CD1c-positive myeloid dendritic cell (primary cell): ENCODE measurements at regions not wholly inside any gene's neighbourhood (a gene's known extent, or its start where the extent isn't known, plus 50 kb on each side); places are given as distances from the start of the nearest gene placed in this dataset.
"Not testable (repeated sequence)": the region's sequence is repeated elsewhere in the genome, so short reads cannot be mapped to it uniquely, and the experiment has no call there.

Experiments used
- DNase-seq: peaks from one replicate; pipeline ENCODE4 v3.0.0-alpha.2; 2016; ENCODE audit errors: extremely low spot score

DNA sequence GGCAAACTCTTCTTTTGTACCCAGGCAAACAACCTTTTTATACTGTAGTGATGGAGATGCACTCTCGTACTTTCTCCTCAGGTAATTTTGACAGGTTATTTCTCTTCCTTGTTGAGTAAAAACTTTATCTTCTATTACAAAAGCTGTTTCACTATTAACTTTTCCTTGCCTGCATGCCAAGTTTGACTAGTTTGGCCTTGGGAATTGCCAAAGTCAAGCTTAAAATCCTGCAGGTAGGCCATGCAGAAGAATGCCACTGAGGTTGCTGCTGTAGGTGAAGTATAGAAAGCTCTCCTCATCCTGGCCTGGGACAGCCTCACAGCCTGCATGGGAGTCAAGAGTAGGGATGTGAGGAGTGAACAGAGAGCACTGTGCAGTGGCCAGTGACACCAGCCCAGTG is 1293.5 kb upstream of the CHAC2 start:
- DNase-seq: no peak

DNA sequence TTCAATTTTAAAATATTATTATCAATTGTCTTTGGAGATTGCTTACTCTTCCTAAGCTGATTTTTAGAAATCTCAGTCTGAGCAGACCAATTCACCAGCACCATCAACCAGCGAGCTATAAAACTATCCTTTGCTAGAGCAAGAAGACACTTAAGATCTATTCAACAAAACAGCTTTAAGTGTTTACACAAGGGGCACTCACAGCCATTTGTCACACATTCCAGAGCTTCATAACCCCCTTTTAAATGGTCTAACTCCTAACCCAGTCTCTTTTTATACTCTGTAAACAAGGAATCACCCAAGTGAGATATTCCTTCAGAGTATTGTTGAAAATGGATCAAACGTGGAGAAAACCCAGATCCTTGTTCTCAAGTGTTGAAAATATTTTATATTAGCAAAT is 1294.1 kb upstream of the CHAC2 start:
- DNase-seq: no peak

DNA sequence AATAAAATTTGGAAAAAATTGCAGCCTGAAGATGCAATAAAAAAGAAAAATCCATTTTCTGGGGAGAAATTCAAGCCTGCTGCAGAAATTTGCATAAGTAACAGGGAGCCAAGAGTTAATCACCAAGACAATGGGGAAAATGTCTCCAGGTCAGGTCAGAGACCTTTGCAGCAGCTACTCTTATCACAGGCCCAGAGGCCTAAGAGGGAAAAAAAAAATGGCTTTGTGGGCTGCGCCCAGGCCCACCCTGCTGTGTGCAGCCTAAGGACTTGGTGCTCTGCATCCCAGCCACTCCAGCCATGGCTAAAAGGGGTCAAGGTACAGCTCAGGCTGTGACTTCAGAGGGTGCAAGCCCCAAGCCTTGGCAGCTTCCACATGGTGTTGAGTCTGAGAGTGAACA is 1297.1 kb upstream of the CHAC2 start:
- not testable (repeated sequence) for DNase-seq

DNA sequence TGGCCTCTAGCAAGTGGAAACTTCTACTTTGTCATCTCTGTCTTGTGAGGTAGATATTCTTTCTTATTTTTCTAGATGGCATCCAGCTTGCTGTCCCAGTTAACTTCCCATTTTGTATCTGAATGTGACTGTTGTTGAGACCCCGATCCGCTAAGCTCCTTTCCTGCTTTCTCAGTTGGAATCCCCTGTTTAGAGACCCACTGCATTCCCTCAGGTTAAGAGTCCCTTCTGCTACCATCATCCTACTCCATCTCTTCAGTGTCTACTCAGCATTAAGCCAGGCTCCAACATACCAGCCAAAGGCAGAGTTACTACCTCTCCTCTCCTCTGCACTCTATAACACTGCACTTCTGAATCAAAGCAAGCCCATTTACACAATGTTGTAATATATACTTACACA is 1300.4 kb upstream of the CHAC2 start:
- no peak for DNase-seq

DNA sequence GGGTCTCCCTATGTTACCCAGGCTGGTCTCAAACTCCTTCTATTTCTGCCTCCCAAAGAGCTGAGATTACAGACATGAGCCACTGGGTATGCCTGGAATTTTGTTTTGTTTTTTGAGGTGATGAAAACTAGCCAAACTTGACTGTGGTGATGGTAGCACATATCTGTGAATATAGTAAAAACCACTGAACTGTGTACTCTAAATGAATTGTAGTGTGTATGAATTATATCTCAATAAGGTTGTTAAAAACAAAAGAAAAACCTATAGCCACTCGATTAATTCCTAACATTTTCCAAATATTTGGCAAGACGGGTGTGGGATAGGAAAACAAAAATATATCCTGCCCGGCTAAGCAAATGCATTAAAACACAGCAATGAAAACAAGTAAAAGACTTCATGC is 1302.3 kb upstream of the CHAC2 start:
- DNase-seq: no peak

DNA sequence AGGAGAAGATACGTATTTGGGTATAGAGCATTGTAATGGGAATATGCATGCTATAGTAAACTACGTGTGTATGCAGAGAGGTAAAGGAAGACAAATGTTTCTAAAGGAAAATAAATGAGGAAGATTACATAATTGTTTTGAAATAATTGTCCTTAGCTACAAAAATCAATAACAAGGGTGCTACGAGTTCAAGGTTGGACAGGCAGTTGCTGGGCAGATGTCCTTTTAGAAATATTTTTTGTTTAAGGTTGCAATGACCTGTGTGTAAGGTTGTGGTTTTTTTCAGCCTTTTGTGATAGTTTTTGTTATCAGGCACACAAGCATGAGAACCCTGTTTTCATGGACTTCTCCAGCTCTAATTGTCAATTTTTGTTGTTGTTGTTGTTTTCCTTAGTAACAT is 1304.1 kb upstream of the CHAC2 start:
- DNase-seq: no peak

DNA sequence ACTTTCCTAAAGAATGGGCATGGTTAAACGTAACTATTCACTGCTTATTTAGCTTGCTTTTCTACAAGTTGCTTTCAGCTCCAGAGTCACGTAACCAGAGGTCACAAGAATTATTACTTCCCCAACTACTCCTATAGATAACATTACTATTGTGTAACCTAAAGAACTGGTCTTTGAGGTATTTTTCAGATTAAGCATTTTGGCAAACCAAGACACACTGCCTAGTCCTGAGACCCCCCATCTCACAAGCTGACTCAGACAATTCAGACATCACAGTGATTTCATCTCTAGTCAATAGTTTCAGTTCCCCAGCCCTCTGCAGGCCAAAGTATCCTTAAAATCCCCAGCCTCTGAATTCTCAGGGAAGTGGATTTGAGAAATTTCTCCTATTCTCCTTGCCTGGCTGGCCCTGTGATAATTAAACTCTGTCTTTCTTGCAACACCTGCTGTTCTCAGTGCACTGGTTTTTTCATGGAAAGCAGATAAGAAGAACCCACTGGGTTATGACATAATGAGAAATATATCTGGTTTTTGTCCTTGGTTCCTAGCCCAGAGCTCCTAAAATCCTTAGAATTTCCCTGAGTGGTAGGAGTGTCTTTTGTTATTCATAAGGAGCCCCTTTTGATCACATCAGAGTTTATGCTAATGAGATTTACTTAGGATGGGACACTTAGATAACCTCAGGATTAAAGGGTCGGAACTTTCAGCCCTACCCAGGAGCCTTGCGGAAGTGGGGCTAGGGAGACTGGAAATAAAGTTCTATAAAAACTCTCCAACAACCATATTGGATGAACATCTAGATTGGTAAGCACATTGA is 1310.8 kb upstream of the CHAC2 start:
- DNase-seq: no peak

DNA sequence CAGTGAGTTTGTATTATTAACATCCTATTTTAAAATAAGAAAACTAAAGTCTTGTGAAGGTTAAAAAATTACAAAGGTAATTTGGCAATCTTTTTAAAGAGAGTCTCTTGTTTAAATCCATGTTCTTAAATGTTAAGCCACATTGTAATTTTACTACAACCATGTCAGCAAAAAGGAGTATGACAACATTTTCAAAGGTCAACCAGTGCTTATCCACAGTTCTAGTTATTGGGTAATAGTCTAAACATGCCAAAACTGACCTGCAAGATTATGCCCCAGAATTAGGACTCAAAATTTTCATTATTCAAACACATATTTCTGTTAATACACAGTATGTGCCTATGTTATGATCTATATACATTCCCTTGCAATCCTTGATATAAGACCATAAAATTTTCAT is 1312.6 kb upstream of the CHAC2 start:
- DNase-seq: no peak

DNA sequence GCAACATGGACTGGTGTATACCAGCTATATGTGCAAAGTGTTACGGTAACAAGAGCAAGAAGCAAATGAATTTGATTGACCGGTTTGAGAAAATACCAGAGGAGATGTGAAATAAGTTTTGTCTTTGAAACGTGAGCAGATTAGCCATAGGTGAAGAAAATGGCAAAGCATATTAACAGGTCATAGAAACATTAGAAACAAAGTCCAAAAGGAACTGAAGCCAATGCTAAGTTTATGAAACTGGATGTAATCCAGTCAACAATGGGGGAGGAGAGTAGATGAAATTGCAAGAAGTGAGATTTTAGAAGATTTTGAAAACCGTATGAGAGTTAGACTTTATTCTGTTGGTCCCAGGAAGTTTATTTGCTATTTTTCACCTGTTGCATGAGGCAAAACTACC is 1315.4 kb upstream of the CHAC2 start:
- no peak for DNase-seq

DNA sequence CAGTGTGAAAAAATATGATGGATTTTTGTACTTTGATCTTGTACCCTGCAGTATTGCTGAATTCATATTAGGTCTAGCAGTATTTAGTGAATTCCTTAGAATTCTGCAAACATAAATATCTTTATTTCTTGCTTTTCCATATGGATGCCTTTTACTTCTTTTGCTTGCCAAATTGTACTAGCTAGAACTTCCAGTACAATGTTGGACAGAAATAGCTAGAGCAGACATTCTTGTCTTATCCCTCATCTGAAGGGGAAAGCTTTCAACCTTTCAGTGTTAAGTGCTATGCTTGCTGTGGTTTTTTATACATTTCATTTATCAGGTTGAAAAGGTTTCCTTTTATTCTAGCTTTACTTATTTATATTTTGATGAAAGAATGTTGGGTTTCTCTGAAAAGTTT is 1321.9 kb upstream of the CHAC2 start:
- no peak for DNase-seq

DNA sequence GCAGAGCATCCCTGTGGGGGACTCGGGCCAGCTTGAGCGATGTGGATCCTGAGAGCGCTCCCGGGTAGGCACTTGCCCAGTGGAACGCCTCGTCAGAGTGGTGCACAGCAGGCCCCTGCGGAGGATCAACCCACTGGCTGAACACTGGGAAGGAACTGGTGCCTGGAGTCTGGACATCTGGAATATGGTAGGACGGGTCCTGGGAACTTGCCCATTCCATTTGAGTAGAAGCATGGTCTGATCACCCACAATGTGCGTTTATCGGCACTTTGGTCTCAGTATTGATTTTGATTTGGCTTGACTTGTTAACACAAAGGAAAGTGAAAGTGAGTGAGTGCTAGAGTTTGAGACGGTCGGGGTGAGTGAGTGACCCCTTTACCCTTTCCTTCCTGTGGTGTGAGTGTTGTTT is 1336.2 kb upstream of the CHAC2 start:
- no peak for DNase-seq

DNA sequence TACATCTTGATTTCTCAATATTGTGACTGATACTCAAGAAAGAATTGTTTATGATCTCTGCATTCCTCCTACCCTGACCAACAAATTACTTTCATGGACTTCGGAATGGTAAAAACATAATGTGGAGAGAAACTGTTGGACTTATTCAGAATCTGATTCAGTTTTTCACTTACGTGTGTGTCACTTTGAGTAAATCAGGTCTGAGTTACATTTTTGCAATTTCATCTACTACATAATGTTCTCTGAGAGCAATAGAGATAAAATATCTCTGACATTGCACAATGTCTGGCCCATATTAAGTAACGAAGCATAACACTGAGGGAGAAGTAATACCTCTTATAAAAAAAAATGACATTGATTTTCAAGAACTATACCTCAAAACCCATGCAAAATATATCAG is 1337.9 kb upstream of the CHAC2 start:
- DNase-seq: no peak

DNA sequence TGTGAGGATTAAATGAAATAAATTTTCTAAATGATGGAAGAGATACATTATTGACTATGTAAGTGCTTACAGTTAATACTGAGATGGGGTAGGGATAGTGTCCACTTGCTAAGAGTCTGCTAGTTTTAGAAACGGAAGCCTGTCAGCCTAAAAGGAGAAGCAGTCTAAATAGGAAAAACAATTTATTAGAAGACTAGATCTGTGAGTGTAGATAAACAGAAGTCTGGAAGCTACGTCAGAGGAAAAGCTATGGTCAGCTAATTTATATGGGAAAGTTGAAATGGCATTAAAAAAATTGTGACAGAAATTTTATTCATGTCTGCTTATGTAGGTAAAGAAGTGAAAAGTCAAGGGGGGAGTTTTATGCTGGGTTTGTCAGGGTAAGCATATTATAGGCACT is 1338.4 kb upstream of the CHAC2 start:
- no peak for DNase-seq

DNA sequence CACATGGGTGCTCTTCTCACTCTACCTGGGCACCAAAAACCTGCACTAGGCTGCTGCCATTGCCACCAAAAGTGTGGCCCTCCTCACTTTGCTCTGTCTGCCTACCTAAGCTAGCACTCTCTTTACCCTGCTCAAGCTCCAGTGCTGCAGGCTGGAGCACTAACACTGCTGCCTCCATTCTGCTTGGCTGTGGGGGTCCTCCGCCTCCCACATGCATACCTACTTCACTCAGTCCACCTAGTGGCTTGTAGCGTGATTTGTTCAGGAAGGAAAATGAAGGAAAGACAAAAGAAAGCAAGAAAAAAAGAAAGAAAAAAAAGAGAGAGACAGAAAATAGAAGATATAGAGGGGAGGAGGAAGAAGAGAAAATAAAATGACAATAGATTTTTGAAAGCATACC is 1339.4 kb upstream of the CHAC2 start:
- no peak for DNase-seq

DNA sequence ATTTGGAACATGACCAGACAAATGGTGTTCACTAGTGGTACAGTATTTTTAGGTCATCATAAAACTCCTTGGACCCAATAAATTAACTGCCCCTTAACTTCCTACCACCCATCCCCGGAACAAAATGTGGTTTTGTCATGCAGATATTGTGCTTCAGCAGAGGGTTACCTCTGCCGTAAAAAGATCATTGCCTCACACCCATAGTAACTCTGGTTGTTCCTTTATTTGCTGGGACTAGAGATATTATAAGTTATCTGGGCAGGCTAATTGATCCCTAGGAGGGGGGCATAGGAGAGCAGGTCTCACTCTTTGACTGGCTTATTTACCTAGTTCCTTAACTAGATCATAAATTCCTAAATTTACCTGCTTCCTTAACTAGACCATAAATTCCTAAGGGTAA is 1343.9 kb upstream of the CHAC2 start:
- no peak for DNase-seq

DNA sequence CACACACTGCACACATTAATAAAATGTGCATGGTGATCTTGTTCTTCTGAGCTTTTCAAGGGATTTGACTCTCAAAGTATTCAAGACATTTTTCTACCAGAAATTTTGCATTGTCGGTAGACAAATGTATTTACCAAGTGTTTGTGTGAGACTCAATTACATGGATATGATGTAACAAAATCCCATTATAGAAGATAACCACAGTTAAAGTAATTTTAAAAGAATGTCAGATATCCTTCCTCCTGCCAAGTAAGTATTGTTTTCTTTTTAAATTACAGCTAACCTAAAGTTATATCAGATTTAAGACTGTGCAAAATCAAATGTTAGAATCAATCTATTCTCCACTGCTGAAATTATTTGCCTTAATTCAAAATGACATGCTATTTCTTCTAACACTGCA is 1344.5 kb upstream of the CHAC2 start:
- no peak for DNase-seq

DNA sequence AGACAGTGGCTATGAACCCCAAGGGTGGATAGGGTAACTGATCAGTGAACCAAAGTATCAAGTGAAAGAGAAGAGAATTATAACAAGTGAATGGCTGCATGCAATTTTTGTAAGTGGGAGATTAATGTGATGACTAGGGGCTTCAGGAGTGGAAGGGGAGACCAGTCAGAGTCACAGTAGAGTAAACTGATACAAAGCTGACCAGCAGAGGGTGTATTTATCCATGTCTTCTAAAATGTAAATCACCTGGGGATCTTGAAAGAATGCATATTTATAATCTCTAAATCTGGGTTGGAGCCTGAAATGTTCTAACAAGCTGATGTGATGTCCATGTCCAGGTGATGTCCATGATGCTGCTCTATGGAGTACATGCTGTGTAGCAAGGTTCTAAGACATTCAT is 1351.3 kb upstream of the CHAC2 start:
- no peak for DNase-seq

DNA sequence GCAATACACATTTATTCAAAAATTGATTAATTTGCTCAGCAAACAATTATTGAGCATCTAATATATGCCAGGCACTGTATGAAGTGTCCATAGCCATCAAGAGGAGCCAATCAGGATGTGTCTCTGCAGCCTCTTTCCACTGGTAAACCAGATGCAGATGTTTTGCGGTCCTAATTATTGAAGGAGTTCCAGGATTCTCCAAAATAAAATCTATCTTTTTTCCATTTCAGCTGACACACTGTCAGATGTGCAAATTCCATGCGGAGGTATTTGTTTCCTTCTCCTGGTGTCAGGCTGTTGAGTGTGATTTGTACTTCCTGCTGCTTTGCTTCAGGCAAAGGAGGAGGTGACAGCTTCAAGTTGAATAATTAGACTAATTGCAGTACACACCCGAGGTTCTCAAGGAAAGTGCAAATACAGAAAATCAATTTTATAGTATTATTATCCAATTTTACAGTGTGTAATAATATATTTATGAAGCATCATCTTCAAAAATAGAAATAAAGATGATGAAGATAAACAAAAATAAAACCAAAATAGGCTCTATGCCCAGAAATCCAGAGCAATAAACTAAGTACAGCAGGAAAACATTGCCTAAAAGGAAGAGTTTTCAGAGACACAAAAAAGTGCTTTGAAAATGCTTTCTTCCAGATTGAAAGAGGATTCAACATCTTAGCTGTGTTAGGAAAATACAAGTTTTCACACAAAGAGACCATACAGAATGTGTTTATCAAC is 1352.9 kb upstream of the CHAC2 start:
- no peak for DNase-seq

DNA sequence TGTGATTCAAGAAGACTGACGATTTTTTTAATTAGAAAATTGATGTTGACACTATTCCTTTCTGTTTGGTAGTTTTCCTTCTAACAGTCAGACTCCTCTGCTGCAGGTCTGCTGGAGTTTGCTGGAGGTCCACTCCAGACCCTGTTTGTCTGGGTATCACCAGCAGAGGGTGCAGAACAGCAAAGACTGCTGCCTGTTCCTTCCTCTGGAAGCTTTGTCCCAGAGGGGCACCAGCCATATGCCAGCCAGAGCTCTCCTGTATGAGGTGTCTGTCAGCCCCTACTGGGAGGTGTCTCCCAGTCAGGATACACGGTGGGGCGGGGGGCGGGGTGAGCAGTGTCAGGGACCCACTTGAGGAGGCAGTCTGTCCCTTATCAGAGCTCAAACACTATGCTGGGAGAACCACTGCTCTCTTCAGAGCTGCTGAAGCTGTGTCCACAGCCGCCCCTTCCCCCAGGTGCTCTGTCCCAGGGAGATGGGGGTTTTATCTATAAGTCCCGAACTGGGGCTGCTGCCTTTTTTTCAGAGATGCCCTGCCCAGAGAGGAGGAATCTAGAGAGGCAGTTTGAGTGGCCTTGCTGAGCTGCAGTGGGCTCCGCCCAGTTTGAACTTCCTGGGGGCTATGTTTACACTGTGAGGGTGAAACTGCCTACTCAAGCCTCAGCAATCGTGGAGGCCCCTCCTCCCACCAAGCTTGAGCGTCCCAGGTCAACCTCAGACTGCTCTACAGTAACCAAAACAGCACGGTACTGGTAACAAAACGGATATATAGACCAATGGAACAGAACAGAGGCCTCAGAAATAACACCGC is 1358.1 kb upstream of the CHAC2 start:
- not testable (repeated sequence) for DNase-seq

DNA sequence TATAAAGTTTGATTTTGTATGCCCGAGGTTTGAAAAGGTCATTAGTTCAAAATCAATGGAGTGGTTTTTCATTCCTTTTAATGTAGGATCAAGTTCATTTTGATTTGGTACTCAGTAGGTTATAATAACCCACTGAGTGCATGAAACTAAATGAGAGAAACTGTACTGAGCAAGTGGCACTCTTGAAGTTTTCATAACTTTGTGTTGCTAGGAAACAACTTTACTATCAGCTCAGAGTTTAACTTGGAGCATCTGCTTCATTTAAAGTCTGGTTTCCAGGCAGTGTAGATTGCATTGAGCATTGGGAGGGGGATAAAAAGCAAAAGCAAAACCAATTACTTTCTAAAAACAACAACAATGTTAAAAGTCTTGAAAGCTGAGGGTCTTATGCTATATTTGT is 1361.6 kb upstream of the CHAC2 start:
- no peak for DNase-seq

DNA sequence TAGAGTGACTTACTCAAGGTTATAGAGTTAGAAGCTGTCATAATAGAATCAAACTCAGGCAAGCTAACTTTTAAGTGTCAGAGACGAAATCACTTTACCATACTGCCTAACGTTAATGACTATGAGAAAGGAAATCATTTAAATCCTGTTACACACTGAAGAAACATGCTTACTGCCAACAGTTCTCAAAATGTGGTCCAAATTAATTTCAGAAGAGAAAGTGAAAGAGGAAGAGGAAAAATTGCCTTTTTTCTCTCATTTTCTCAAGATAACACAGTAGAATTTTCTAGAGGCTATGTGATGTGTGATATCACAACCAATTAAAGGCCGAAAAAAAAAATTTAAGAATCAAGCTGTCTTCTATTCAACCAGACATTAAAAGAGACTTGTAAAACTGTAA is 1362.7 kb upstream of the CHAC2 start:
- DNase-seq: no peak

DNA sequence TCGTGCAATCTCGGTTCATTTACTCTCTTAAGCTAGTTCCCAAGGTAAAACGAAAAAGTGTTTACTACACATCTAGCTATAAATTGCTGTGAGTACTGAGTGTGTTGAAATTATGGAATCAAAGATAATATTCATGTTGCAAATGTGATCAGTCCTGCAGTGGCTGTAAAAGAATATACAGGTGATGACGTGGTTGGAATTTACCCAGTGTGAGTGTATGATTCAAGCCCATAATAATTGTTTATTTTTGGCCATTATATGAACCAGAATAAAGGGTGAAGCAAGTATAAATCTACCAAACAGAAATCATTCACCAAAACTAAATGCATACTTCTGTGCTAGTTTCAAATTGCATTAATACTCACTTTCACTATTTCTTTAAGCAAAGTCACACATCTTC is 1363.6 kb upstream of the CHAC2 start:
- no peak for DNase-seq

DNA sequence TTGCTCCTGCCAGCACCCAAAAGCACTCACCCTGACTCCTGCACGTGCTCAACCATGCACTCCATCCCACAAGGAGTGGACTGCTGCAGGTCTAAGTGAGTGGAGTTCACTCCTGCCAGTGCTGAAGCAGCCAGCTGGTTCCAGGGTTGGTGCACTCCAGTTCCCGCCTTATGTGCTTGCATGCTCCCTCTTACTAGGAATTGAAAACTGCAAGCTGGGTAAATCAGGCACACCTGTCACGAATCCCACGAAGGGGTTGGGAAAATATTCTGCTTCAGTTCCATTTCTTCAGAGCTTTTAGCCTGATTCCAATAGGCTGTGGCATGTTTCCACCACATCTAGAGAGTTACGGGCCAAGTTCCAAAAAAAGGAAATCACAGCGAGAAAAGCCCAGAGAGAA is 1365.5 kb upstream of the CHAC2 start:
- no peak for DNase-seq
